ENCODE measurements at regions not wholly inside any gene's neighbourhood (a gene's known extent, or its start where the extent isn't known, plus 50 kb on each side); places are given as distances from the start of the nearest gene placed in this dataset.
"Not testable (repeated sequence)": the region's sequence is repeated elsewhere in the genome, so short reads cannot be mapped to it uniquely, and the experiment has no call there.

DNA sequence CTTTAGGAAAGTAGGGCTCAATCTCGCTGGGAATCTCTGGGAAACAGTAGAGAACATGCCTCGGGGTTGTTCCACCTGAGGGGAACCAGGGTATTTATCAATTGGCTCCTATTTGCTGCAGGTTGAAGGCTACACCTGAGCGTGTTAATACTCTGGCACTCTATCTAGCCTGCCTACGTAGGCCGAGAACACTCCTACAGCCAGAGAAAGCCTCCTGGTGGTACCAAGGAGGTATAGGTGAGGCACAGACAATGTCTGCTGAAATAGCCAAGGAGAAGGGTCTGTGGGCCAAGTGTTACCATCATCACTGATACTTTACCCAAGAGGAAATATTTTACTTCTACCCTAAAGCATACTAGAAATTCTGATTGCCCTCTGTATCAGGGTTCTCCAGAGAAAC is 341.0 kb upstream of the UBE2E2 start:
- intact Hi-C loops (cut with DNase I; ENCODE audit: low total_unique reads): no loop called here
- 88% methylated on average over 5 of the region's 5 CpGs; no CpG with 5 or more reads in 1 of the 2 donors for WGBS, 2 donors (ENCODE audit: low coverage in 1 of 2)
- H3K9me3 ChIP-seq: no peaks in the 10 kb centered on the region
- no peaks in the 10 kb centered on the region for H3K36me3 ChIP-seq
- no peak for DNase-seq
- H3K27me3 ChIP-seq: no peaks in the 10 kb centered on the region
- no peak overlapping the region for H3K4me3 ChIP-seq
- no peak for TF ChIP-seq POLR2A (IDR thresholded peaks at IDR 0.05)
- TF ChIP-seq EP300 (IDR thresholded peaks at IDR 0.05; ENCODE audit: low read depth): no peak
- TF ChIP-seq POLR2AphosphoS5 (IDR thresholded peaks at IDR 0.05): no peak
- TF ChIP-seq, protein P1, sequence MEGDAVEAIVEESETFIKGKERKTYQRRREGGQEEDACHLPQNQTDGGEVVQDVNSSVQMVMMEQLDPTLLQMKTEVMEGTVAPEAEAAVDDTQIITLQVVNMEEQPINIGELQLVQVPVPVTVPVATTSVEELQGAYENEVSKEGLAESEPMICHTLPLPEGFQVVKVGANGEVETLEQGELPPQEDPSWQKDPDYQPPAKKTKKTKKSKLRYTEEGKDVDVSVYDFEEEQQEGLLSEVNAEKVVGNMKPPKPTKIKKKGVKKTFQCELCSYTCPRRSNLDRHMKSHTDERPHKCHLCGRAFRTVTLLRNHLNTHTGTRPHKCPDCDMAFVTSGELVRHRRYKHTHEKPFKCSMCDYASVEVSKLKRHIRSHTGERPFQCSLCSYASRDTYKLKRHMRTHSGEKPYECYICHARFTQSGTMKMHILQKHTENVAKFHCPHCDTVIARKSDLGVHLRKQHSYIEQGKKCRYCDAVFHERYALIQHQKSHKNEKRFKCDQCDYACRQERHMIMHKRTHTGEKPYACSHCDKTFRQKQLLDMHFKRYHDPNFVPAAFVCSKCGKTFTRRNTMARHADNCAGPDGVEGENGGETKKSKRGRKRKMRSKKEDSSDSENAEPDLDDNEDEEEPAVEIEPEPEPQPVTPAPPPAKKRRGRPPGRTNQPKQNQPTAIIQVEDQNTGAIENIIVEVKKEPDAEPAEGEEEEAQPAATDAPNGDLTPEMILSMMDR (IDR thresholded peaks at IDR 0.05): no peak
- H3K4me1 ChIP-seq: no peaks in the 10 kb centered on the region
- in situ Hi-C loops (cut with MboI; ENCODE audit: low pct_ligation_motif_present in 1 of 4, low pct_unique_long_range_greater_than_20kb in 1 of 4, low sequenced_read_pairs in 3 of 4): no loop called here
- no peak overlapping the region for H3K27ac ChIP-seq

DNA sequence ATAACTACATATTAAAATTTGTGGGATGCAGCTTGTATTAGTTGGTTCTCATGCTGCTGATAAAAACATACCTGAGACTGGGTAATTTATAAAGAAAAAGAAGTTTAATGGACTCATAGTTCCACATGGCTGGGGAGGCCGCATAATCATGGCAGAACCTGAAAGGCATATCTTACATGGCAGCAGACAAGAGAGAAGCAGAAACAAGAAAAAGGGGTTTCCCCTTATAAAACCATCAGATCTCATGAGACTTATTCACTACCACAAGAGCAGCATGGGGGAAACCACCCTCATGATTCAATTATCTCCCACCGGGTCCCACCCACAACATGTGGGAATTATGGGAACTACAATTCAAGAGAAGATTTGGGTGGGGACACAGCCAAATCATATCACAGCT is 320.3 kb upstream of the UBE2E2 start:
- intact Hi-C loops (cut with DNase I; ENCODE audit: low total_unique reads); DNase-seq; H3K4me3 ChIP-seq; H3K9me3 ChIP-seq; H3K27ac ChIP-seq; H3K27me3 ChIP-seq; H3K36me3 ChIP-seq: not testable (repeated sequence)
- in situ Hi-C loops (cut with MboI; ENCODE audit: low pct_ligation_motif_present in 1 of 4, low pct_unique_long_range_greater_than_20kb in 1 of 4, low sequenced_read_pairs in 3 of 4): loop anchor here in 2 of 4 donors (10.0 to 25.0 kb wide), 2 partner anchors 318 to 321 kb away; no protein-coding TSS in a partner anchor
- peaks cover 0 to 10% (median 0%) of the 10 kb centered on the region in 4 donors for H3K4me1 ChIP-seq
- 85 to 100% methylated on average over 1 to 2 of the region's 2 CpGs for WGBS, 2 donors (ENCODE audit: low coverage in 1 of 2)

DNA sequence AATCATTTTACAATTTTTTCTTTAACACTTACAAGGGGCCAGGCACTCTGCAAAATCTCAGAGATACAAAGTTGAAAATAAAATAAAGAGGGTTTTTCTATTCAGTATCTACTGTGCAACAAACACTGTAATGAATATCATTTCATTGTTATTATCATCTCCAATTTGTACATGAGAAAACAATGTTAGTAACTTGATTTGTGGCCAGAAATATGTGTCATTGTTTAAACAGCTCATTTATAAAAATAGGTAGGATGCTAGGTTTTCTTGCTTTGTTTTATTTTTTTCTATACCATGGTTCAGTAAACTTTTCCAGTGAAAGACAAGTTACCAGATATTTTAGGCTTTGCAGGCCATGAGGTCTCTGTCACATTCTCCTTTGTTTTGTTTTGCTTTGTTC is 318.1 kb upstream of the UBE2E2 start:
- in situ Hi-C loops (cut with MboI; ENCODE audit: low pct_ligation_motif_present in 1 of 4, low pct_unique_long_range_greater_than_20kb in 1 of 4, low sequenced_read_pairs in 3 of 4) (loop anchor here in 2 of 4 donors (10.0 to 25.0 kb wide), 2 partner anchors 320 to 323 kb away; no protein-coding TSS in a partner anchor), intact Hi-C loops (cut with DNase I; ENCODE audit: low total_unique reads) (no loop called here)
- Histone ChIP-seq H3K27me3 (no peaks in the 10 kb centered on the region), H3K4me3 (no peak overlapping the region), H3K27ac (no peak overlapping the region), H3K4me1 (peaks cover 0 to 10% (median 0%) of the 10 kb centered on the region in 4 donors), H3K36me3 (no peaks in the 10 kb centered on the region), H3K9me3 (no peaks in the 10 kb centered on the region)
- DNase-seq: no peak
- TF ChIP-seq EP300 (IDR thresholded peaks at IDR 0.05; ENCODE audit: low read depth) (no peak), POLR2A (IDR thresholded peaks at IDR 0.05) (no peak), POLR2AphosphoS5 (IDR thresholded peaks at IDR 0.05) (no peak)
- TF ChIP-seq, protein P1 (IDR thresholded peaks at IDR 0.05): no peak

DNA sequence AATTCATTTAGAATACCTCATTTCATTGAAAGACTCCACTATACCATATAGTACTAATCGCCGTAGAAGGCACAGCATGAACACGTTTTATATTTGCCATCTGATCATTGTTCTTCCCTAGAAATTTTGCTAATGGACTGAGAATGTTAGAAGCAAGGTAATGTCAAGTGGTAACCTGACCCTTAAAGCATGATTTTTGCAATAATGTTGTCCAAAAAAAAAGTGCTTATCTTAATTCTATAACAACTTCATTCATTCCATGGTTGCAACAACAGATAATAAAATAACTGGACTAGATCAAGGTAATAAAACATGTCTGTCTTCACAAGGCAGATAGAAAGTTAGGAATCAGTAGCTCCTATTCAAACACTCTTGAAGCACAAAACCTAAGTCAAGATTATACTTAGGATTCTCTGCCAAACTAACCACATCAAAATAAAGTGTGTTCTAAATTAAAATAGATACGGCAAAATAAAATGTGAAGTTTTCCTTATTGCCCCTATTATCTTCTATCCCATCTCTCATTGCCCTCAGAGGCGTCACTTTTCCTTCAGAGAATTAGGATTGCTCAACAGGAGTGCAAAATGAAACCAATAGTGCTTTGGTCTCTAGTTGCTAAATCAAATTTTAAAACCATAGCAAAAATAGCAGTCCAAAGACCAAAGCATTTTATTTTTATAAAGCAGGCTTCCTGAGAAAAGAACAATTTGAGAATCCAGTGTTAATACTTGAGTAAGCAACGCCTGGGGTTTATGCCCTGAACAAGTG is 317.4 kb upstream of the UBE2E2 start:
- TF ChIP-seq EP300 (IDR thresholded peaks at IDR 0.05; ENCODE audit: low read depth) (no peak), POLR2AphosphoS5 (IDR thresholded peaks at IDR 0.05) (no peak)
- TF ChIP-seq, protein P1 (IDR thresholded peaks at IDR 0.05): no peak
- DNase-seq: no peak
- intact Hi-C loops (cut with DNase I; ENCODE audit: low total_unique reads) (no loop called here), in situ Hi-C loops (cut with MboI; ENCODE audit: low pct_ligation_motif_present in 1 of 4, low pct_unique_long_range_greater_than_20kb in 1 of 4, low sequenced_read_pairs in 3 of 4) (loop anchor here in 2 of 4 donors (10.0 to 25.0 kb wide), 2 partner anchors 321 to 323 kb away; no protein-coding TSS in a partner anchor)
- no peak overlapping the region for H3K4me3 ChIP-seq
- peaks cover 0 to 10% (median 0%) of the 10 kb centered on the region in 4 donors for H3K4me1 ChIP-seq
- no peaks in the 10 kb centered on the region for H3K36me3 ChIP-seq
- H3K27ac ChIP-seq: no peak overlapping the region
- WGBS, 2 donors (ENCODE audit: low coverage in 1 of 2): 65 to 67% methylated on average over 6 of the region's 6 CpGs
- no peaks in the 10 kb centered on the region for H3K9me3 ChIP-seq
- no peaks in the 10 kb centered on the region for H3K27me3 ChIP-seq
